ENCODE measurements at regions not wholly inside any gene's neighbourhood (a gene's known extent, or its start where the extent isn't known, plus 50 kb on each side); places are given as distances from the start of the nearest gene placed in this dataset.

- TF ChIP-seq CTCF (IDR thresholded peaks at IDR 0.05; ENCODE audit: low read depth, low read length), result no peak
- no peaks in the 10 kb centered on the region for H3K27me3 ChIP-seq
- no peak overlapping the region for H3K27ac ChIP-seq
- H3K36me3 ChIP-seq, result no peaks in the 10 kb centered on the region
- no peak overlapping the region for H3K4me3 ChIP-seq
- H3K4me1 ChIP-seq (ENCODE audit: low read depth), result no peaks in the 10 kb centered on the region
- H3K9me3 ChIP-seq (ENCODE audit: low read depth), result no peaks in the 10 kb centered on the region
- DNase-seq (ENCODE audit: low read depth in 1 of 2, low spot score in 1 of 2), result no peak
Measured at GRCh38 chr4:187849556-187850225, 145.9 kb upstream of the ZFP42 start.

DNA sequence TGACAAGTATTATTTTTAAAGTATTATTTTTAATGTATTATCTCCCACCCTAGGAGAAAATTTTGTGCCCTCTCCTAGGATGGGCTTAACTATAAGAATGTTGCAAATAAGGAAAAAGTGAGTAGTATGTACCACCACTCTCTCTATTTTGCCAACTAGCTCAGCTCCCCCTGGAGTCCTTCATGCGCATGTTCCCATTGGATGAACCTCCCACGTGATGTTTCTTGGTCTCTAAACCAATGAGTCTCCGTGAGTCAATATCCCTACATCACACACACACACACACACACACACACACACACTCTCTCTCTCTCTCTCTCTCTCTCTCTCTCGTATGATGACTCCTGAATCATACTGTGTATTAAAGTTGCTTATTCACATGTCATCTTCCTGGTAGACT, 129.7 kb upstream of the ZFP42 start:
- H3K4me1 ChIP-seq (ENCODE audit: low read depth), result no peaks in the 10 kb centered on the region
- no peak for DNase-seq (ENCODE audit: low read depth in 1 of 2, low spot score in 1 of 2)
- H3K9me3 ChIP-seq (ENCODE audit: low read depth), result no peaks in the 10 kb centered on the region
- no peaks in the 10 kb centered on the region for H3K27me3 ChIP-seq
- H3K4me3 ChIP-seq, result no peak overlapping the region
- H3K36me3 ChIP-seq, result no peaks in the 10 kb centered on the region
- TF ChIP-seq CTCF (IDR thresholded peaks at IDR 0.05; ENCODE audit: low read depth, low read length), result no peak
- H3K27ac ChIP-seq, result no peak overlapping the region

DNA sequence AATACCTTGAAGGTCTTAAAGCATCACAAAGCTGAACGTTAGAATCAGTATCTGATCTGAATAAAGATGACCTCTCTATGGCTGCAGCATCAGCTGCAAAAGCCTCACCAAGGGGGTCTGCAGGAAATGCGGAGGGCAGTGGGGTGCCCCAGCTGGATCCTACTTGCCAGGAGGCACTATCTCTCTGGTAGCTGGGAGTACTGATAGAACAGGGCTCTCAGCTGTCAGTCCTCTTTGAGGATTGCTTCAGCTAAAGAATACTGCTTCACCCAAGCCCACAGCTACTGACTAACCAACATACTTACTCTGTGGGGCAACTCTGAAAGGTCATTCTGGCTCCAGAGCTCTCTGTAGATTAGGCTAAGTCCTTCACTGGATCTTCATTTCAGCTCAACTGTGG, 112.5 kb upstream of the ZFP42 start:
- no peak for DNase-seq (ENCODE audit: low read depth in 1 of 2, low spot score in 1 of 2)
- no peak overlapping the region for H3K4me3 ChIP-seq
- H3K27me3 ChIP-seq, result no peaks in the 10 kb centered on the region
- TF ChIP-seq CTCF (IDR thresholded peaks at IDR 0.05; ENCODE audit: low read depth, low read length), result no peak
- H3K9me3 ChIP-seq (ENCODE audit: low read depth), result no peaks in the 10 kb centered on the region
- no peak overlapping the region for H3K27ac ChIP-seq
- no peaks in the 10 kb centered on the region for H3K4me1 ChIP-seq (ENCODE audit: low read depth)
- H3K36me3 ChIP-seq, result no peaks in the 10 kb centered on the region

GRCh38 chr4:187883836-187884475, 111.6 kb upstream of the ZFP42 start:
- Histone ChIP-seq H3K27ac (no peak overlapping the region), H3K9me3 (ENCODE audit: low read depth) (no peaks in the 10 kb centered on the region), H3K4me1 (ENCODE audit: low read depth) (no peaks in the 10 kb centered on the region), H3K4me3 (no peak overlapping the region), H3K27me3 (no peaks in the 10 kb centered on the region), H3K36me3 (no peaks in the 10 kb centered on the region)
- TF ChIP-seq CTCF (IDR thresholded peaks at IDR 0.05; ENCODE audit: low read depth, low read length), result no peak
- no peak for DNase-seq (ENCODE audit: low read depth in 1 of 2, low spot score in 1 of 2)

DNA sequence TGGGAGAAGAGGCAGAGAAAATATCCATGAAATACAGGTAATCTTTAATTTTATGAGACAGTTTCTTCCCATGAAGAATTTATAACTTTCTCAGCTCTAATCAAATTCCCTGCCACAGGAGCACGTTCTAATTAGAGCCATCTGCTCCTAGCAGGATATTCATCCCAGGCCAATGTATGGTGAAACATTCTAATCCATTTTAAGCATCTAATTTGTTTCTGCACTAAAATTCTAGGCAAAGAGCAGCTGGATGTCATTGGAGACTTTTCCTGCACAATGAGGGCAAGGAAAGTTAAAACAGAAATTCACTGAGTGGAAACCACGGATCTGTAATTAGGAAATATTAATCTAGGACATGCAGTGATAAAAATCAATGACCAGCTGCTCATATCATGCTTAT, 107.7 kb upstream of the ZFP42 start:
- no peak for DNase-seq (ENCODE audit: low read depth in 1 of 2, low spot score in 1 of 2)
- no peak for TF ChIP-seq CTCF (IDR thresholded peaks at IDR 0.05; ENCODE audit: low read depth, low read length)
- no peaks in the 10 kb centered on the region for H3K4me1 ChIP-seq (ENCODE audit: low read depth)
- no peak overlapping the region for H3K4me3 ChIP-seq
- no peaks in the 10 kb centered on the region for H3K9me3 ChIP-seq (ENCODE audit: low read depth)
- no peaks in the 10 kb centered on the region for H3K36me3 ChIP-seq
- no peaks in the 10 kb centered on the region for H3K27me3 ChIP-seq
- no peak overlapping the region for H3K27ac ChIP-seq
